Epidermal melanocyte (primary cell): ENCODE measurements at regions not wholly inside any gene's neighbourhood (a gene's known extent, or its start where the extent isn't known, plus 50 kb on each side); places are given as distances from the start of the nearest gene placed in this dataset.

ENCODE experiments used
- DNase-seq: peaks from one replicate; pipeline ENCODE4 v3.0.0; 2011; ENCODE audit warnings: low spot score; ENCODE audit not compliant: insufficient read length

DNA sequence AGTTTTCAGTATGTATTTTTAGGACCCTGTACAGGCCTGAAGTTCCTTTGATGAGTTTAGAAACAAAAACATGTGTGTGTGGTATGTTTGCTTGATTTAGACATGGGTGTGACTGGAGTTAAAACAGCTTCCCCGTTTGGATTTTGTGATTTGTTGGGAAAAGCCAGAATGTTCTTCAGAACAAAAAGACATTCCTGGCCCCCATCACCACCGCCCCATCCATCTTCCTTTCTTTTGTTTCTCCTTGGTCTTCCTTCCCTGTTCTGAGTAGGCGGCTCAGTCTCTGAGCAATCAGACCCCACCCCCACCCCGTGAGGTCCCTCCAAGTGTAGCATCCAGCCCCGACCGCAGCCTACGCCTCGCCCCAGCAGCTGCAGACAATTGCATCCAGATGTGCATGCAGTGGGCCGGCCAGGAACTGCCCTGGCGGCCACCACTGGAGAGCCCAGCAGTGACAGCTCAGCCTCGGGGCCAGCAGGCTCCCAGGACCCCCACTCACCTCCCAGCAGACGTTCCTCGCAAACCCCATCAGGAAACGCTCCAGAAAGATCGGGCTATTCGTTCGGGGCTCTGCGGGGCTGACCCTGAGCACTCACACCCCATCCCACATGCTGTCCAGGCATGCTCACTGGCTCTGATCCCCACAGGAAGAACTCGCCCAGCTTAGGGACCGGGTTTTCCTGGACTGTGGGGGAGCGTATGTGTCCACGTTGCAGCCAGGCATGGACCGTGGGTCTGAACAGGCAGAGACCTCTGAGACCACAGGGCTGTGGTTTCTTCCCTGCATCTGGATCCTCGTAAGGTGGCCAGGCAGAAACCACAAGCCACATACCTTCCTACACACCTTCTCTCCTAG is 99.8 kb upstream of the CDH5 start:
- DNase-seq, result no peak

GRCh38 chr16:66265556-66266141 is 100.8 kb upstream of the CDH5 start:
- DNase-seq, result no peak

DNA sequence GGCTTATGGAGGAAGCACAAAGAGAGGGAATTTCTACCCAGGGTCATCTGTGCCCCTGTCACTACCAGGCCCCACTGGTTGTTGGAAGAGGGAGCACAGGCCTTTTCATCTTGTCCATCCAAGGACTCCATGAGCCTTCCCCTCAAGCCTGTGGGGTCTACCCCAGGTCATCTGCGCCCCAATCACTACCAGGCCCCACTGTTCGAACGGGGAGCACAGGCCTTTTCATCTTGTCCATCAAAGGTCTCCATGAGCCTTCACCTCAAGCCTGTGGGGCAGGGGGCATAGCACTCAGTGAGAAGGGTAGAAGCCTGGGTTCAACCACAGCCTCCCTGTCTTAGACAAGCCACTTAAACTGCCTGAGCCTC is 101.5 kb upstream of the CDH5 start:
- no peak for DNase-seq

DNA sequence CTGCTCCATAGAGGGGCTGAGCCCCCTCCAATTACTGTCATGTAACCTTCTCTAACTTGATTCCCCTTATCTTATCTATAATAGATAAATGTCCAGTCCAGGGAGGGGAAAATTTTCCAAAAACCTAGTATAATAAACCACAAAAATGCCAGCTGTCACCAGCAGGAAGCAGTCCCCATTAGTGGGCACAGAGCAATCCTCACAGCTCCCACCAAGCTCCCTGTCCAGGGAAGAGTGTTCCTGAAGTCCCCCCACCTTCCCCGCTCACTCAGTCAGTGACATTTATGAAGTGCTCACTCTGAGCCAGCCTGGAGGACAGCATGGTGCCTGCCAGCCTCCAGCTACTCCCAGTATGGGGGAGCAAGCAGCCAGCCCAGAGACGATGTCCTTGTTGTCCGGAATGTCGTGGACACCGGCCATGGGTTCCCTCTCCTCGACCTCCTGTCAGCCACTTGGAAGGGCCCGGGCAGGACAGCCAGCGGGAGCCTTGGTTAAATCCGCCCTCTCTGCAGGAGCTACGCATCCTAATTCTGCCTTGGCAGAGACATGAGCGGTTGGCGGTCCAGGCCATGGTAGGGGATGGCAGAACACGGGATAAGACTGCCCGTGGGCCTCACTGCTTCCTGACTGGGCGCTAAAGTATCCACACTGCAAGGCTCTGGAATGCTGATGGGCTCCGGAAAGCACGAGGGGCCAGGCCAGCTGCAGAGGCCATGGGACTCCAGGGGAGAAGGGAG is 102.0 kb upstream of the CDH5 start:
- DNase-seq, result no peak

DNA sequence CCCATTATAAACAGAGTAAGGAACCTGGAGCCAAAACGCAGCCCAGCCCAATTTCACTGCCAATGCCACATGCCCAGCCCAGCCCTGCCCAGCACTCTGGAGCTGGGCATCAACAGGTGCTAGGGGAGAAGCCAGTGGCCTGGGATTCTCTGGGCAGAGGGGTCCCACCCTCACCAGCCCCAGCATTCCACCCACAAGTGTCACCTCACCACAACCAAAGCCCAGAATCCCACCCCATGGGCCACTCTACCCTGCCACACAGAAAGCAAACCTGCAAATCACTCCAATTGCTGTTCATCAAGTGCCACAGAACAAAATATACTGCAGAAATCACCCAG is 102.5 kb upstream of the CDH5 start:
- DNase-seq, result no peak

GRCh38 chr16:66263168-66263972 is 103.1 kb upstream of the CDH5 start:
- no peak for DNase-seq

DNA sequence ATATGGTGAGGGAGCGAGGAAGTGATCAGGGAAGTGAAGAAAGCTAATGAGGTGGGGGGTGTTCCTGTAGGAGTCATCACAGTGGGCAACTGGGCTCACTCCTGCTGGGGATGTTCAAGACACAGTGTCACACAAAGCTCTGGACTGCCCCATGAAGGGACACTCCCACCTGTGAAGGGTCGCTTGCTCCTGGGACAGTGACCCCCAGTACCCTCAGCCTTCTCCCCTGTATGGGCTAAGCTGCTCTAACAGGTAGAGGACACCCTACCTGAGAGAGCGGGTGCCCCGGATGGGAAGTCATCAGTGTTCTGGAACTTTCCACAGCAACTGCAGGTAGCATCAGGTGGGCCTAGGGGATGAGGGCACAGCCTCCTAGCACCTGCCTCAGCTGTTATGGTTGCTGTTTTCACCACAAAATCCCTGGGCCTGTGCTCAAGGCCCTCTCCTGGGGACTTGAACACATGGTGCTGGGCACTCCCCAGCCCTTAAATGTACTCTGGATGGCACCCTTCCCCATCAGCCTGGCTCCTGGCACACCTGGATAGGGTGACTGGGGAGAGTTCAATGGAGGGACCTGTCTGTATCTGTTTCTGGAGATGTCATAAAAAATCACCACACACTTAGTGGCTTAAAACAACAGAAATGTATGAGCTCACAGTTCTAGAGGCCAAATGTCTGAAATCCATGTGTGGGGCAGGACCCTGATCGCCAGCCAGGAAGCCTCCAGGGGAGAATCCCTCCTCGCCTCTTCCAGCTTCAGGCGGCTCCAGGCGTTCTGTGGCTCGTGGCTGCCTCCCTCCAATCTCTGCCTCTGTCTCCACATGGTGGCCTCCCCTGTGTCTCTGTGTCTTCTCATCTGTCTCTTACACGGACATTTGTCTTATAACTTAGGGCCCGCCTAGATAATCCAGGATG is 104.0 kb upstream of the CDH5 start:
- no peak for DNase-seq

- DNase-seq, result no peak
These were observed 104.7 kb upstream of the CDH5 start for GRCh38 chr16:66261826-66262225.

GRCh38 chr16:66260522-66261254 is 105.8 kb upstream of the CDH5 start:
- DNase-seq, result no peak

DNA sequence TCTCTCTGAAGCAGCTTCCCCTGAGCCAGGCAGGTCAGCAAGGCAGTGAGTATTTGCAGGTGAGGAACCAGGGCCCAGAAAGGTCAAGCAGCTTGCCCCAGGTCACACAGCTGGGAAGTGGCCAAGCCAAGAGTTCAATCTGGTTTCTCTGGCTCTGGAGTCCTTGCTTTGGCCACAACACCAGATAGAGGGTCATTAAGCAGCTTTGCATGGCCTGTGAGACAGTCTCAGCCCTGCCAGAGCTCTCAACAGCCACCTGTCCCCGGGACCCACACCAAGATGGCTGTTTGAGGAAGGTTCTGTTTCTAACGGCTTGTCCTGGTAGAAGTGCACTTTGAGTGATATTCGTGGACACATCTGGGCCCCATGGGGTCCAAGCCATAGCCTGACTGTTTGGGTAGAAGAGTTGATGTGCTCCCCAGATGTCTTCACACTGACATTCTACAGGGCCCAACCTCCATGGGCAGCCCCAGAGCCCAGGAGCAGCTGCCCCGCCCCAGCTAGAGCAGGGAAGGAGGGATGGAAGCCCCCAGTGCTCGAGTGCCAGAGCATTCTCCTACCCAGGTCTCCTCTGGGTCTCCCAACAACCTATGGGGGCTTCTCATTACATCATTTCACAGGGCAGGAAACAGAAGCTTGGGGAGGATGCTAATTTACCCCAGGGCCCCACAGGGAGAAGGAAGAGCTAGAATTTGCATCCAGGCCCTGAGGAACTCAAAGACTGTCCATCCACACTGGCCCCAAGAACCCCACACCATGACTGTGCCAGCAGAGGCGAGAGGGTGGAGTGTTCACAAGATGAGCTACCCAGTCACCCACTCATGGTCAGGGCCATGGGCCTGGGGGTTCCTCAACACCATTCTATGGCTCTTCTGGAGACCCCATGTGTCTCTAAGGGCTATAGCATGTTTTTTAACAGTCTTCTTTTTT is 107.3 kb upstream of the CDH5 start:
- DNase-seq, result no peak

DNA sequence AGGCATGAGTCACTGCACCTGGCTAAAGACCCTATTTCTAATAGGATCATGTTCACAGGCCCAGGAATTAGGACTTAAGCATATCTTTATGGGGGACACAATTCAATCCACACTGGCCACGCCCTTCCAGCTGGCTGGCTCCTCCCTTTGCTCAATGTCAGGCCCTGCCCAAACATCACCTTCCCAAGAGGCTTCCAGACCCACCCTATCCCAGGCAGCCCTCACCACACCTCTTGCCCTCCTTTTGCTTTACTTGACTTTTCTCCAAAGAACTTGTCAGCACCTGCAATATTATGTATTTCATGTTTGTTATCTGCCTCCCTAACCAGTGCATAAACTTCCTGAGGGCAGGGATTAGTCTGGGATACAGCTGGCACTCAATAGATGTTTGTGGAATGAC is 109.6 kb upstream of the CDH5 start:
- DNase-seq, result no peak

DNA sequence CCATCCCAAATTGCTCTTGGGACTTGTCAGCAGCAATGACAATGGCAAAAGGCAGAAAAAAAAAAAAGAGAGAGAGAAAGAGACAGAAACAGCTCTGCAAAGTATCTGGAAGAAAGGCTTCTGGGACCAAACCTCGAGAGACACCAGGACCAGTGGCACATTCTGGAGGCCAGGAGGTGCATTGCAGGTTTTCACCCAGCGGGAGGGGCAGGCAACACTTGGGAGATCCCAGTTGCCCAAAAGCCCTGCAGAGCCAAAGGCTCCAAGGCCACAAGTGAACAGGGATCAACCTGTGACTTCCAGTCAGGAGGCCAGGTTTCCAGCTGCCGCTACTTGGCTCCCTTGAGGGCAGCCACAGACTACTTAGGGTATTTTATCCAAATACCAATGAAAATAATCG is 110.8 kb upstream of the CDH5 start:
- DNase-seq, result no peak

GRCh38 chr16:66254751-66255150 is 111.7 kb upstream of the CDH5 start:
- DNase-seq, result no peak

- no peak for DNase-seq
These were observed 112.4 kb upstream of the CDH5 start for GRCh38 chr16:66254106-66254505.

DNA sequence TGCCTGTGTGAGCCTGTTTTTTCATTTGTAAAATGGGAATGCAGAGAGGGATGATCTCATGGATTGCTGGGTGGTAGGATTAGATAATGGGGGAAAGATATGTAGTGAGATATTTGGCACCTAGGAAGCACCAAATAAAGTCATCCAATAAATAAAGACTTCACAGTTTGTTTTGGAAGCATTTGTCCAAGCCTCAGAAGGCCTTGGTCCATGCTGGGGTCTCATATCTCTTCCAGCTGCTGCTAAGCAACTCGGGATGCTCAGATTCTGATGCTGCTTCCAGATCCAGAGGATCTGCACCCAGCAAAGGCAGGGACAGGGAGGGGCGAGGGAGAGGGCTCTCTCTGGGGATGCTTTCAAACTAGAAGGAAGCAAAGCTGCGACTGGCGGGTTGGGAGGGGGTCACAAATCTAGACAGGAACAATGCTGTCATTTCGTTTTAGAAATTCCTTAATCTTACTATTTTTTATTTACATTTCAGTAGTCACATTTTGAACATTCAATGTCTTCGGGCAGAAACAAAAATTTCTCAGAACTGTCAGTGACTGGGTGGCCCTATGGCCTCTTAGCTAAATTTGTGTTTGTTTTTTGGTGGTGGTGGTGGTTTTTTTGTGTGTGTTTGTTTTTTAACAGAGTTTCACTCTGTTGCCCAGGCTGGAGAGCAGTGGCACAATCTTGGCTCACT is 114.9 kb upstream of the CDH5 start:
- DNase-seq, result no peak

DNA sequence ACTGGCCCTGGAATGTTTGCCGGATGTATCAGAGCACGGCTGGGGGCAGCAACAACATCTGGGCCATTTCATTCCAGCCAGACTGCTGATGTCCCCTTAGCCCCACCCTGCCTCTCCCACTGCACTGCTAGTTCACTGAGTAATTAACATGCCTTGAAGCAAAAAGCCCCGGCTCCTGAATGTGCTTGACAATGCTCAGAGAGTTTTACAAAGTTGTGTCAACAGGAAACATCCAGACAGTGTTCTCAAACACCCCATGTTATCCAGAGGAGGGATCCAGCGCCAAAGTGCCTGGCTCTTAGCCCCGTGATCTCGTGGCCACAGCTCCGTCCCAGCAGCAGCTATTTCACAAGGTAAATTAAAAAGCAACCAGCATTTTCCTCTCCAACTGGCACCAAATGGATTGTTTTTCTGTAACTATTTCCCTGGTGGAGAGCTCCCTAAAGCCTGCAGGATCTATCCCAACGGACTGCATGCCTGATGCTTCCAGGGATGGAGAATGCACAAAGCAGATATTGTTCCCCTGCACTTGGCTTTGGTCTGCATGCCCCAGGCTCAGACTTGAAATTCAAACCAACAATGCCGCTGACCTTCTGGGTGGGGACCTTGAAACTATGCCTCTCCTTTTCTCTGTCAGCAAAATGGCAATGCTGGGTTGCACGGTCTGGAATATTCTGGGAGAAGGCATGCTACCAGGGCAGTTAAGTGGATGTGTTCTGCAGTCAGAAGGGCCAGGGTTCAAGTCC is 115.6 kb upstream of the CDH5 start:
- peak; percentile 74 for DNase-seq
